Neural crest cell (in vitro differentiated cells): ENCODE measurements at regions not wholly inside any gene's neighbourhood (a gene's known extent, or its start where the extent isn't known, plus 50 kb on each side); places are given as distances from the start of the nearest gene placed in this dataset.

Source experiments
- DNase-seq: peaks from one replicate; pipeline ENCODE4 v3.0.0; 2021; ENCODE audit warnings: low read depth, mixed read lengths, low spot score
- H3K27ac Mint-ChIP-seq: one replicate; pipeline ENCODE4 v1.8.0; 2021; ENCODE audit warnings: mild to moderate bottlenecking, mixed read lengths; ENCODE audit not compliant: unreplicated experiment
- H3K27me3 Mint-ChIP-seq: 2 replicates; pipeline ENCODE4 v1.8.0; 2021; ENCODE audit warnings: low read depth, mild to moderate bottlenecking, mixed read lengths
- H3K36me3 Mint-ChIP-seq: 2 replicates; pipeline ENCODE4 v1.8.0; 2021; ENCODE audit warnings: low read depth, mild to moderate bottlenecking, mixed read lengths
- H3K4me1 Mint-ChIP-seq: 2 replicates; pipeline ENCODE4 v1.8.0; 2021; ENCODE audit warnings: mixed read lengths
- H3K4me3 Mint-ChIP-seq: one replicate; pipeline ENCODE4 v1.8.0; 2021; ENCODE audit warnings: mild to moderate bottlenecking, mixed read lengths
- H3K9me3 Mint-ChIP-seq: 2 replicates; pipeline ENCODE4 v1.8.0; 2021; ENCODE audit warnings: mixed read lengths
- TF ChIP-seq, protein P1 (sequence below): fragments of 200-600 bp; sonication (generic); conservative IDR thresholded peaks from 2 replicates; pipeline ENCODE4 v1.5.0; 2021; ENCODE audit warnings: antibody characterized with exemption, mild to moderate bottlenecking

DNA sequence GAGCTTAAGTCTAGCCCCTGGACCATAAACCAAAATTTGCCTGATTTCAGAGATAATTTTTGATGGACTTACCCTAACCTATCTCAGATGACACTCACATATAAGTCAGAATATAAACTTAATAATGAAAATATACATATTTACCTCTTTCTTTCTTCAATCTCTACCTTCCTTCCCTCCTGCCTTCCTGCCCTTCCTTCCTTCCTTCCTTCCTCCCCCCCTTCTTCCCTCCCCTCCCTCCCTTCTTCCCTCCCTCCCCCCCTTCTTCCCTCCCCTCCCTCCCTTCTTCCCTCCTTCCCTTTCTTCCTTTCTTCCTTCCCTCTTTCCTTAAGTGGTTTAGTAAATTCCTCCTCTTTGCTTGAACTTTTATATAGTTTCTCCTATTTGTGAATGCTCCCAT lies 88.7 kb downstream of the EDNRB start:
- TF ChIP-seq, protein P1, sequence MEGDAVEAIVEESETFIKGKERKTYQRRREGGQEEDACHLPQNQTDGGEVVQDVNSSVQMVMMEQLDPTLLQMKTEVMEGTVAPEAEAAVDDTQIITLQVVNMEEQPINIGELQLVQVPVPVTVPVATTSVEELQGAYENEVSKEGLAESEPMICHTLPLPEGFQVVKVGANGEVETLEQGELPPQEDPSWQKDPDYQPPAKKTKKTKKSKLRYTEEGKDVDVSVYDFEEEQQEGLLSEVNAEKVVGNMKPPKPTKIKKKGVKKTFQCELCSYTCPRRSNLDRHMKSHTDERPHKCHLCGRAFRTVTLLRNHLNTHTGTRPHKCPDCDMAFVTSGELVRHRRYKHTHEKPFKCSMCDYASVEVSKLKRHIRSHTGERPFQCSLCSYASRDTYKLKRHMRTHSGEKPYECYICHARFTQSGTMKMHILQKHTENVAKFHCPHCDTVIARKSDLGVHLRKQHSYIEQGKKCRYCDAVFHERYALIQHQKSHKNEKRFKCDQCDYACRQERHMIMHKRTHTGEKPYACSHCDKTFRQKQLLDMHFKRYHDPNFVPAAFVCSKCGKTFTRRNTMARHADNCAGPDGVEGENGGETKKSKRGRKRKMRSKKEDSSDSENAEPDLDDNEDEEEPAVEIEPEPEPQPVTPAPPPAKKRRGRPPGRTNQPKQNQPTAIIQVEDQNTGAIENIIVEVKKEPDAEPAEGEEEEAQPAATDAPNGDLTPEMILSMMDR, result no peak
- H3K4me3 Mint-ChIP-seq, result no peak overlapping the region
- H3K27me3 Mint-ChIP-seq, result no peaks in the 10 kb centered on the region
- peaks cover 6% of the 10 kb centered on the region for H3K36me3 Mint-ChIP-seq
- peaks cover 2% of the 10 kb centered on the region for H3K9me3 Mint-ChIP-seq
- H3K27ac Mint-ChIP-seq, result peak overlapping the region; percentile 28
- no peak for DNase-seq
- peaks cover 72% of the 10 kb centered on the region for H3K4me1 Mint-ChIP-seq

DNA sequence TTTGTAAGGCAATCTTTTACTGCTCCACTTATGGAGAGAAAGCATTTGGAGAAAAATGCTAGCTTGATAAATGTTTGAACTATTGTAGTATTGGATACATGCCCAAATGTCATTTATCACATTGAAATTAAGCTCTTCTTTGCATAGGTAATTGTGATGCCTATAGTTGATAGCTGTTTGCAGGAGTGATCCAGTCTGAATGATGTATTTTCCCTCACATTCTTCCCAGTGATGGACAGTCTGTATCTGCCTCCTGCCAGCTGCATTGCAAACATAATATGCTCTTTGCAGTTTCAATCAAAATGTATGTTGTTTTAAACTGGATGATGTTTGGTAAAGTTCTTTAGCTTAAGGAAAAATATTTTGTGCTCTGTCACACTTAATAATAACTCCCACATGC lies 89.8 kb downstream of the EDNRB start:
- Mint-ChIP-seq H3K36me3 (peaks cover 6% of the 10 kb centered on the region), H3K27ac (peak overlapping the region; percentile 83), H3K9me3 (peaks cover 2% of the 10 kb centered on the region), H3K4me3 (no peak overlapping the region), H3K4me1 (peaks cover 63% of the 10 kb centered on the region), H3K27me3 (no peaks in the 10 kb centered on the region)
- DNase-seq, result no peak
- TF ChIP-seq, protein P1, result no peak

DNA sequence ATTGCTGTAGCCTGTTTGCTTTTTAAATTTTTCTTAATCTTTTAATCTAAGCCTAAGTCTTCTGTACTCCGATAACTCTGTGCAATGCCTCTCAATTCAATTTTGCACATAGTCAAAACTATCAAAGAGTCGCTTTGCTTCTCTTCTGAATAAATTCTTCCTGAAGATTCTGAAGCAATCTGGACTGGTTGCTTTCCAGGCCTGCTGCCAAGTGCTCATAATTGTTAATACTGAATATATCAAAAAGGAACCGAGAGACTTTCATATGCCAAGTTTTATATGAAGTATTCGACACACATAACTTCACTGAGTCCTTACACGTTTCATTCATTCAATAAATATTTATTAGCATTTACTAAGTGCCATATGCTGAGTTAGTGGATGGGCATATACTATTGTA lies 91.3 kb downstream of the EDNRB start:
- TF ChIP-seq, protein P1, result no peak
- Mint-ChIP-seq H3K4me3 (no peak overlapping the region), H3K36me3 (peaks cover 8% of the 10 kb centered on the region), H3K4me1 (peaks cover 49% of the 10 kb centered on the region), H3K9me3 (peaks cover 5% of the 10 kb centered on the region), H3K27me3 (no peaks in the 10 kb centered on the region), H3K27ac (no peak overlapping the region)
- DNase-seq, result no peak

DNA sequence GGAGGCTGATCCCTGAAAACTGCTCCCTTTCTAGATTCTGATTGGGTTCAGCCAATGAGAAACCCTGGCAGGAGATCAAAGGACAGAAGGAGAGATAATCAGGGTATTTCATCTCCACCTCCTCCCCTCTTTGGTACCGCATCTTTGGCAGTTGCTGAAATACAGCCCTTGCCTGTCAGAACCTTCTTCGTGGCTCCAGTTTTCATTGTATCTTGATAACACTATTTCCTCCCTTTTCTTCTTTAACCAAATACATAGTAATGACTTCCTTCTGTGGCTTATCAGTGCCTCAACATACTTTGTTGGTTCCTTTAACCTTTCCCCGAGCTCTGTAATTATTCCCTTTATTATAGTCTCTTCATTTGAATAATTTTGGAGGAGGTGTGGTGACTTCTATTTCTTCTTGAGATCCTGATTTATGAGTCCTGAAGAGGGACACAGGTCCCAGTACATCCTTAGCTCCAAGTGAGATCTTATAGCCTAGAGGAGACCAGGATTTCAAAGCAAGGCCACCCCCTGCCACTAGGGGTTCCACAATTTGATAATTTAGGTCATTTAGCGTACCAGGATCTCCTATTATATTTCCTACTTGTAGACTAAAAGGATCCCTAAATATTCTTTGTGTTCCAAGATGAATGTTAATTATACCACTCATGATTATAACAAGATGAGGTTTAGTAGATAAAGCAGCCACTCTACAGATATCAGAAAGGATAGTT lies 98.0 kb downstream of the EDNRB start:
- Mint-ChIP-seq H3K4me3 (no peak overlapping the region), H3K9me3 (peaks cover 7% of the 10 kb centered on the region), H3K4me1 (no peaks in the 10 kb centered on the region), H3K27ac (no peak overlapping the region), H3K27me3 (no peaks in the 10 kb centered on the region), H3K36me3 (peaks cover 7% of the 10 kb centered on the region)
- TF ChIP-seq, protein P1, result no peak
- DNase-seq, result no peak

DNA sequence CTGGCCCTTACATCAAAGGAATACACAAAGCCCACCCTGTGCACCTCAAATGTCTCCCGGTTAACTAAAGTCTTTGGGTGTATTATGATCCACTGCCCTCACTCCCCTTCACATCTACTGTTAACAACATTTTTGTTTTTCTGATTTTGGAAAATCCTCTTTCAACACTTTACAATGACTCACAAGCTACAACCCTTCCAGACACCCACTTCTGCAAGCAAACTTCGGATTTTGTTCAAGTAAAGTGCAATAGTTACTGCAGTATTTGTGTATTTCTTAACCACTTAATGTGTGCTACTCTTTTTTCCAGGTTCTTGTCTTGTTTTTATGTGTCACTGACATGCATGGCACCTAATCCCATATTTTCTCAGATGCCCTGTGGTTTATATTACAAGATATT lies 101.1 kb downstream of the EDNRB start:
- Mint-ChIP-seq H3K4me1 (no peaks in the 10 kb centered on the region), H3K36me3 (peaks cover 5% of the 10 kb centered on the region), H3K27me3 (no peaks in the 10 kb centered on the region), H3K27ac (no peak overlapping the region), H3K9me3 (peaks cover 5% of the 10 kb centered on the region), H3K4me3 (no peak overlapping the region)
- TF ChIP-seq, protein P1, result no peak
- DNase-seq, result no peak
